ENCODE measurements at regions not wholly inside any gene's neighbourhood (a gene's known extent, or its start where the extent isn't known, plus 50 kb on each side); places are given as distances from the start of the nearest gene placed in this dataset.

GRCh38 chr6:167748458-167749379, 78.0 kb upstream of the AFDN start:
- FAIRE-seq (no peak), DNase-seq (ENCODE audit: low read depth, low spot score) (no peak)
- TF ChIP-seq CTCF (IDR thresholded peaks at IDR 0.05; ENCODE audit: extremely low read depth in 1 of 2, insufficient read depth in 1 of 2, low read depth in 1 of 2, low read length in 2 of 2) (no peak), GATA2 (IDR thresholded peaks at IDR 0.05; ENCODE audit: insufficient read depth, insufficient read length, low read depth, low read length) (no peak), MYC (IDR thresholded peaks at IDR 0.05; ENCODE audit: low read depth, low read length) (no peak), POLR2A (IDR thresholded peaks at IDR 0.05; ENCODE audit: low read depth, low read length) (no peak), EZH2 (IDR thresholded peaks at IDR 0.05; ENCODE audit: borderline replicate concordance, low read depth, low read length, severe bottlenecking) (no peak), MAX (IDR thresholded peaks at IDR 0.05; ENCODE audit: insufficient read depth, insufficient read length) (no peak), FOS (IDR thresholded peaks at IDR 0.05; ENCODE audit: borderline replicate concordance, insufficient read depth, low read length) (no peak), POLR2AphosphoS5 (IDR thresholded peaks at IDR 0.05; ENCODE audit: insufficient read depth, low read depth, low read length) (no peak), JUN (IDR thresholded peaks at IDR 0.05; ENCODE audit: borderline replicate concordance, insufficient read depth, insufficient read length, low read depth) (no peak)
- ChIA-PET CTCF (no interaction called here), POLR2A (no interaction called here)
- Histone ChIP-seq H3K4me3 (replicated peaks in 1 of 3; ENCODE audit: insufficient read depth in 1 of 3, low read depth in 1 of 3, low read length in 3 of 3) (no peak overlapping the region), H3K27me3 (ENCODE audit: control insufficient read depth in 2 of 2, insufficient read depth in 2 of 2, low read length in 2 of 2) (no peaks in the 10 kb centered on the region), H3K4me1 (ENCODE audit: control insufficient read depth, extremely low read depth, insufficient read depth, low read length) (no peaks in the 10 kb centered on the region), H4K20me1 (replicated peaks; ENCODE audit: control insufficient read depth, extremely low read depth, insufficient read depth, low read length) (no peaks in the 10 kb centered on the region), H3K4me2 (ENCODE audit: insufficient read depth, low read length) (no peak overlapping the region), H2AFZ (ENCODE audit: low read depth, low read length) (no peak overlapping the region), H3K79me2 (ENCODE audit: control insufficient read depth, insufficient read depth, low read length) (no peaks in the 10 kb centered on the region), H3K9me3 (replicated peaks; ENCODE audit: control insufficient read depth, insufficient read depth, low read length) (no peaks in the 10 kb centered on the region), H3K36me3 (ENCODE audit: control insufficient read depth in 2 of 2, extremely low read depth in 1 of 2, insufficient read depth in 2 of 2, low read length in 2 of 2) (no peaks in the 10 kb centered on the region), H3K9ac (replicated peaks; ENCODE audit: extremely low read depth, insufficient read depth, low read length) (no peak overlapping the region), H3K27ac (ENCODE audit: insufficient read depth, low read depth, low read length) (no peak overlapping the region), H3K9me1 (replicated peaks; ENCODE audit: control insufficient read depth, extremely low read depth, insufficient read depth, low read length) (no peaks in the 10 kb centered on the region)
- intact Hi-C loops (cut with micrococcal nuclease): no loop called here
- BruUV-seq (replicated peaks): no TSS peak
- dilution Hi-C loops (cut with MboI; ENCODE audit: extremely low pct_ligation_motif_present, low sequenced_read_pairs): no loop called here

Data from endothelial cell of umbilical vein (primary cell).